ENCODE measurements at regions not wholly inside any gene's neighbourhood (a gene's known extent, or its start where the extent isn't known, plus 50 kb on each side); places are given as distances from the start of the nearest gene placed in this dataset.
"Not testable (repeated sequence)": the region's sequence is repeated elsewhere in the genome, so short reads cannot be mapped to it uniquely, and the experiment has no call there.

DNA sequence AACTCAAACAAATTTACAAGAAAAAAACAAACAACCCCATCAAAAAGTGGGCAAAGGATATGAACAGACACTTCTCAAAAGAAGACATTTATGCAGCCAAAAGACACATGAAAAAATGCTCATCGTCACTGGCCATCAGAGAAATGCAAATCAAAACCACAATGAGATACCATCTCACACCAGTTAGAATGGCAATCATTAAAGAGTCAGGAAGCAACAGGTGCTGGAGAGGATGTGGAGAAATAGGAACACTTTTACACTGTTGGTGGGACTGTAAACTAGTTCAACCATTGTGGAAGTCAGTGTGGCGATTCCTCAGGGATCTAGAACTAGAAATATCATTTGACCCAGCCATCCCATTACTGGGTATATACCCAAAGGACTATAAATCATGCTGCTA, 228.1 kb upstream of the AKR1E2 start:
- not testable (repeated sequence) for TF ChIP-seq CTCF (IDR thresholded peaks at IDR 0.05; ENCODE audit: poor library complexity); EZH2 (IDR thresholded peaks at IDR 0.05; ENCODE audit: borderline replicate concordance); EZH2phosphoT487 (IDR thresholded peaks at IDR 0.05; ENCODE audit: low read depth, severe bottlenecking, unreplicated experiment)
